Neural cell (in vitro differentiated cells): ENCODE measurements at regions not wholly inside any gene's neighbourhood (a gene's known extent, or its start where the extent isn't known, plus 50 kb on each side); places are given as distances from the start of the nearest gene placed in this dataset.

Experiments used
- H2AFZ ChIP-seq: fragments of 200-600, 300-800 bp; sonication (generic), shearing (Covaris generic); 2 replicates; pipeline ENCODE4 v1.6.0; 2014; ENCODE audit warnings: low read depth, mild to moderate bottlenecking, antibody characterized with exemption, low read length, moderate library complexity
- H3F3A ChIP-seq: fragments of 200-600 bp; shearing (Covaris generic); 2 replicates; pipeline ENCODE4 v1.6.1; 2016; ENCODE audit warnings: mild to moderate bottlenecking, moderate library complexity, mixed read lengths, antibody characterized with exemption, low read length; ENCODE audit not compliant: insufficient read depth, poor library complexity, severe bottlenecking
- H3K27ac ChIP-seq: fragments of 200-600, 300-800 bp; sonication (generic), shearing (Covaris generic); 2 replicates; pipeline ENCODE4 v1.5.1; 2014; ENCODE audit warnings: mild to moderate bottlenecking, low read length, moderate library complexity
- H3K27me3 ChIP-seq: fragments of 300-800, 200-600 bp; sonication (generic), shearing (Covaris generic); 2 replicates; pipeline ENCODE4 v1.6.0; 2014; ENCODE audit warnings: mild to moderate bottlenecking, low read depth, low read length, moderate library complexity; ENCODE audit not compliant: insufficient read depth
- H3K36me3 ChIP-seq: fragments of 300-800, 200-600 bp; sonication (generic), shearing (Covaris generic); 2 replicates; pipeline ENCODE4 v1.5.1; 2014; ENCODE audit warnings: mild to moderate bottlenecking, antibody characterized with exemption, low read length, moderate library complexity; ENCODE audit not compliant: insufficient read depth
- H3K4me2 ChIP-seq: fragments of 300-800, 200-600 bp; sonication (generic), shearing (Covaris generic); 2 replicates; pipeline ENCODE4 v1.6.0; 2014; ENCODE audit warnings: mild to moderate bottlenecking, low read length
- H3K4me3 ChIP-seq: fragments of 300-800, 200-600 bp; sonication (generic), shearing (Covaris generic); 2 replicates; pipeline ENCODE4 v1.5.1; 2014; ENCODE audit warnings: mild to moderate bottlenecking, low read length, moderate library complexity
- H3K79me2 ChIP-seq: fragments of 200-600 bp; shearing (Covaris generic); replicated peaks from 2 replicates; pipeline ENCODE4 v1.6.0; 2014; ENCODE audit warnings: mild to moderate bottlenecking, low read length, moderate library complexity; ENCODE audit not compliant: insufficient read depth
- H3K9ac ChIP-seq: fragments of 300-800, 200-600 bp; sonication (generic), shearing (Covaris generic); 2 replicates; pipeline ENCODE4 v1.6.1; 2016; ENCODE audit warnings: mild to moderate bottlenecking, low read length, mixed read lengths
- H3K9me2 ChIP-seq: fragments of 200-600 bp; shearing (Covaris generic); 2 replicates; pipeline ENCODE4 v1.6.1; 2016; ENCODE audit warnings: mild to moderate bottlenecking, low read length, mixed read lengths; ENCODE audit not compliant: insufficient read depth
- H3K9me3 ChIP-seq: fragments of 200-600, 300-800 bp; sonication (generic), shearing (Covaris generic); 2 replicates; pipeline ENCODE4 v1.6.1; 2016; ENCODE audit warnings: mild to moderate bottlenecking, mixed run types, low read length, moderate library complexity, mixed read lengths
- H4K20me1 ChIP-seq: fragments of 200-600 bp; shearing (Covaris generic); 2 replicates; pipeline ENCODE4 v1.6.1; 2016; ENCODE audit warnings: mild to moderate bottlenecking, mixed run types; ENCODE audit not compliant: insufficient read depth
- EP300 ChIP-seq: fragments of 450-650 bp; conservative IDR thresholded peaks from 2 replicates; pipeline ENCODE4 v1.6.1; 2014; ENCODE audit warnings: antibody characterized with exemption, mild to moderate bottlenecking, moderate library complexity; ENCODE audit not compliant: poor library complexity, severe bottlenecking
- EZH2 ChIP-seq: fragments of 200-600, 300-800 bp; shearing (Covaris generic), sonication (generic); IDR thresholded peaks from 2 replicates; pipeline ENCODE4 v1.6.1; 2014; ENCODE audit warnings: antibody characterized with exemption, low read length, borderline replicate concordance, mild to moderate bottlenecking; ENCODE audit not compliant: insufficient read depth, poor library complexity, severe bottlenecking
- MXI1 ChIP-seq: fragments of 450-650 bp; conservative IDR thresholded peaks from 2 replicates; pipeline ENCODE4 v1.6.1; 2014; ENCODE audit warnings: antibody characterized with exemption, mild to moderate bottlenecking; ENCODE audit not compliant: poor library complexity, severe bottlenecking
- POLR2AphosphoS5 ChIP-seq: IDR thresholded peaks from 2 replicates; pipeline ENCODE4 v1.6.1; 2012
- RAD21 ChIP-seq: fragments of 450-650 bp; conservative IDR thresholded peaks from 2 replicates; pipeline ENCODE4 v1.6.1; 2014; ENCODE audit warnings: antibody characterized with exemption, mild to moderate bottlenecking, moderate library complexity
- SMC3 ChIP-seq: fragments of 450-650 bp; conservative IDR thresholded peaks from 2 replicates; pipeline ENCODE4 v1.6.1; 2014; ENCODE audit warnings: antibody characterized with exemption, mild to moderate bottlenecking, moderate library complexity; ENCODE audit not compliant: poor library complexity
- TAF1 ChIP-seq: IDR thresholded peaks from 2 replicates; pipeline ENCODE4 v1.6.1; 2012; ENCODE audit warnings: low read depth
- TF ChIP-seq, protein P1 (sequence below): fragments of 450-650 bp; IDR thresholded peaks from 2 replicates; pipeline ENCODE4 v1.5.1; 2014; ENCODE audit warnings: antibody characterized with exemption, mild to moderate bottlenecking, moderate library complexity; ENCODE audit not compliant: poor library complexity, severe bottlenecking
- TF ChIP-seq, protein P2 (sequence below): IDR thresholded peaks from 2 replicates; pipeline ENCODE4 v1.6.1; 2012; ENCODE audit warnings: borderline replicate concordance

DNA sequence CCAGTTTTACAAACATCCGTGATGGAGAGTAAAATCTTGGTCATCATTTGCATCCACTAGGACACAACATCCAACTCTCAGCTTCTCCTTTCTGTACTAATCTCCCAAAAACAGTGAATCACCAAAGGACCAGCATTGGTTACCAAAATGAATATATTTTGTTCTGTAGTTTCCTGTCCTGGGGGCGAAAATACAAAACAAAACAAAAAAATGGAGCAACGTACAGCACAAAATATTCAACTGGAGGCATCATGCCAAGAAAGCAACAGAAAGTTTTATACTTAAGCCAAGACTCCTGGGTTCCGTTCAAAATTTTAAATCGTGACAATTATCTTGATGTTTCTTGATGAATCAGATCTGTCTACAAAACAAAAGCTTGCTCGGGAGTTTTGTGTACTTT lies 126.6 kb upstream of the CCDC28A start:
- H4K20me1 ChIP-seq = no peaks in the 10 kb centered on the region
- H3K79me2 ChIP-seq = no peaks in the 10 kb centered on the region
- H3F3A ChIP-seq = no peaks in the 10 kb centered on the region
- H3K36me3 ChIP-seq = no peaks in the 10 kb centered on the region
- H3K9me3 ChIP-seq = no peaks in the 10 kb centered on the region
- H3K27ac ChIP-seq = no peak overlapping the region
- H3K9me2 ChIP-seq = no peaks in the 10 kb centered on the region
- no peak overlapping the region for H3K4me3 ChIP-seq
- no peaks in the 10 kb centered on the region for H3K27me3 ChIP-seq
- TF ChIP-seq TAF1 = no peak
- no peak for TF ChIP-seq MXI1
- no peak for TF ChIP-seq SMC3
- TF ChIP-seq POLR2AphosphoS5 = no peak
- TF ChIP-seq, protein P1, sequence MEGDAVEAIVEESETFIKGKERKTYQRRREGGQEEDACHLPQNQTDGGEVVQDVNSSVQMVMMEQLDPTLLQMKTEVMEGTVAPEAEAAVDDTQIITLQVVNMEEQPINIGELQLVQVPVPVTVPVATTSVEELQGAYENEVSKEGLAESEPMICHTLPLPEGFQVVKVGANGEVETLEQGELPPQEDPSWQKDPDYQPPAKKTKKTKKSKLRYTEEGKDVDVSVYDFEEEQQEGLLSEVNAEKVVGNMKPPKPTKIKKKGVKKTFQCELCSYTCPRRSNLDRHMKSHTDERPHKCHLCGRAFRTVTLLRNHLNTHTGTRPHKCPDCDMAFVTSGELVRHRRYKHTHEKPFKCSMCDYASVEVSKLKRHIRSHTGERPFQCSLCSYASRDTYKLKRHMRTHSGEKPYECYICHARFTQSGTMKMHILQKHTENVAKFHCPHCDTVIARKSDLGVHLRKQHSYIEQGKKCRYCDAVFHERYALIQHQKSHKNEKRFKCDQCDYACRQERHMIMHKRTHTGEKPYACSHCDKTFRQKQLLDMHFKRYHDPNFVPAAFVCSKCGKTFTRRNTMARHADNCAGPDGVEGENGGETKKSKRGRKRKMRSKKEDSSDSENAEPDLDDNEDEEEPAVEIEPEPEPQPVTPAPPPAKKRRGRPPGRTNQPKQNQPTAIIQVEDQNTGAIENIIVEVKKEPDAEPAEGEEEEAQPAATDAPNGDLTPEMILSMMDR = no peak
- TF ChIP-seq EP300 = no peak
- TF ChIP-seq RAD21 = no peak
- TF ChIP-seq EZH2 = no peak
- TF ChIP-seq, protein P2, sequence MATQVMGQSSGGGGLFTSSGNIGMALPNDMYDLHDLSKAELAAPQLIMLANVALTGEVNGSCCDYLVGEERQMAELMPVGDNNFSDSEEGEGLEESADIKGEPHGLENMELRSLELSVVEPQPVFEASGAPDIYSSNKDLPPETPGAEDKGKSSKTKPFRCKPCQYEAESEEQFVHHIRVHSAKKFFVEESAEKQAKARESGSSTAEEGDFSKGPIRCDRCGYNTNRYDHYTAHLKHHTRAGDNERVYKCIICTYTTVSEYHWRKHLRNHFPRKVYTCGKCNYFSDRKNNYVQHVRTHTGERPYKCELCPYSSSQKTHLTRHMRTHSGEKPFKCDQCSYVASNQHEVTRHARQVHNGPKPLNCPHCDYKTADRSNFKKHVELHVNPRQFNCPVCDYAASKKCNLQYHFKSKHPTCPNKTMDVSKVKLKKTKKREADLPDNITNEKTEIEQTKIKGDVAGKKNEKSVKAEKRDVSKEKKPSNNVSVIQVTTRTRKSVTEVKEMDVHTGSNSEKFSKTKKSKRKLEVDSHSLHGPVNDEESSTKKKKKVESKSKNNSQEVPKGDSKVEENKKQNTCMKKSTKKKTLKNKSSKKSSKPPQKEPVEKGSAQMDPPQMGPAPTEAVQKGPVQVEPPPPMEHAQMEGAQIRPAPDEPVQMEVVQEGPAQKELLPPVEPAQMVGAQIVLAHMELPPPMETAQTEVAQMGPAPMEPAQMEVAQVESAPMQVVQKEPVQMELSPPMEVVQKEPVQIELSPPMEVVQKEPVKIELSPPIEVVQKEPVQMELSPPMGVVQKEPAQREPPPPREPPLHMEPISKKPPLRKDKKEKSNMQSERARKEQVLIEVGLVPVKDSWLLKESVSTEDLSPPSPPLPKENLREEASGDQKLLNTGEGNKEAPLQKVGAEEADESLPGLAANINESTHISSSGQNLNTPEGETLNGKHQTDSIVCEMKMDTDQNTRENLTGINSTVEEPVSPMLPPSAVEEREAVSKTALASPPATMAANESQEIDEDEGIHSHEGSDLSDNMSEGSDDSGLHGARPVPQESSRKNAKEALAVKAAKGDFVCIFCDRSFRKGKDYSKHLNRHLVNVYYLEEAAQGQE = no peak
- H3K4me2 ChIP-seq = no peak overlapping the region
- no peak overlapping the region for H2AFZ ChIP-seq
- no peak overlapping the region for H3K9ac ChIP-seq

DNA sequence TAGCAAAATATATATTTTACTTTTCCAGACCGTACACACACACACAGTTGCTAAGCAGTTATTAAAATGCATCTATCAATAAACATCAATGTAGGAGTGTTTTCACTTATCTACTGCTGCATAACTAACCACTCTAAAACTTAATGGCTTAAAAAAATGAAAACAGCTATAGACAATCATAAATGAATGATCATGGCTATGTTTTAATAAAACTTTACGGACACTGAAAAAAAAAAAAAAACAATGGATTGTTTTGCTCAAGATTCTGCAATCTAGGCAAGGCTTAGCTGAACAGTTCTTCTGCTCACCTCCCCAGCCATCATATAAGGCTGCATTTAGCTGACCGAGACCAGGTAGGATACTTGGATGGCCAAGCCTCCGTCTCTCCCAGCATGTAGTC lies 125.4 kb upstream of the CCDC28A start:
- no peak overlapping the region for H3K27ac ChIP-seq
- no peaks in the 10 kb centered on the region for H3F3A ChIP-seq
- no peak overlapping the region for H3K4me2 ChIP-seq
- H3K79me2 ChIP-seq = no peaks in the 10 kb centered on the region
- no peaks in the 10 kb centered on the region for H4K20me1 ChIP-seq
- no peak overlapping the region for H3K9ac ChIP-seq
- H3K4me3 ChIP-seq = no peak overlapping the region
- TF ChIP-seq EZH2 = no peak
- TF ChIP-seq, protein P2 = no peak
- no peak for TF ChIP-seq MXI1
- no peaks in the 10 kb centered on the region for H3K27me3 ChIP-seq
- H3K36me3 ChIP-seq = no peaks in the 10 kb centered on the region
- no peaks in the 10 kb centered on the region for H3K9me3 ChIP-seq
- no peaks in the 10 kb centered on the region for H3K9me2 ChIP-seq
- no peak overlapping the region for H2AFZ ChIP-seq
